ENCODE measurements at regions not wholly inside any gene's neighbourhood (a gene's known extent, or its start where the extent isn't known, plus 50 kb on each side); places are given as distances from the start of the nearest gene placed in this dataset.

- TF ChIP-seq CTCF (IDR thresholded peaks at IDR 0.05) (no peak), POLR2AphosphoS5 (IDR thresholded peaks at IDR 0.05) (no peak), POLR2A (IDR thresholded peaks at IDR 0.05) (no peak)
These were observed 106.8 kb upstream of the PNPLA4 start for GRCh38 chrX:8034058-8034457.
